Astrocyte (in vitro differentiated cells and primary cell): ENCODE measurements at regions not wholly inside any gene's neighbourhood (a gene's known extent, or its start where the extent isn't known, plus 50 kb on each side); places are given as distances from the start of the nearest gene placed in this dataset.

Experiments used
- DNase-seq: peaks from one replicate; pipeline ENCODE4 v3.0.0-alpha.2; 2010; ENCODE audit warnings: low read depth
- FAIRE-seq: peaks from 2 replicates; lab custom pipeline; 2011; peaks lifted over from hg19 to GRCh38; lab: Jason Lieb, UNC
- H2AFZ ChIP-seq: 2 replicates; pipeline ENCODE4 v1.6.0; 2012; ENCODE audit warnings: low read depth, low read length, inconsistent platforms
- H3K27ac ChIP-seq: 2 replicates; pipeline ENCODE4 v1.5.1; 2011; ENCODE audit warnings: low read depth, low read length, inconsistent platforms
- H3K27me3 ChIP-seq: 2 replicates; pipeline ENCODE4 v1.6.0; 2011; ENCODE audit warnings: low read length, inconsistent platforms; ENCODE audit not compliant: insufficient read depth
- H3K36me3 ChIP-seq: 2 replicates; pipeline ENCODE4 v1.5.1; 2011; ENCODE audit warnings: low read length, inconsistent platforms; ENCODE audit not compliant: insufficient read depth
- H3K4me1 ChIP-seq: 2 replicates; pipeline ENCODE4 v1.5.1; 2011; ENCODE audit warnings: low read length, inconsistent platforms; ENCODE audit not compliant: insufficient read depth
- H3K4me2 ChIP-seq: 2 replicates; pipeline ENCODE4 v1.6.0; 2012; ENCODE audit warnings: low read length, inconsistent platforms
- H3K4me3 ChIP-seq: 2 replicates; pipeline ENCODE4 v1.5.1; 2011; ENCODE audit warnings: low read depth, mild to moderate bottlenecking, low read length, inconsistent platforms; ENCODE audit not compliant: insufficient read depth
- H3K79me2 ChIP-seq: 2 replicates; pipeline ENCODE4 v1.6.0; 2012; ENCODE audit warnings: mild to moderate bottlenecking, low read length, inconsistent platforms; ENCODE audit not compliant: insufficient read depth
- H3K9ac ChIP-seq: 2 replicates; pipeline ENCODE4 v1.6.0; 2012; ENCODE audit warnings: mild to moderate bottlenecking, low read length, inconsistent platforms
- H3K9me3 ChIP-seq: 2 replicates; pipeline ENCODE4 v1.5.1; 2012; ENCODE audit warnings: low read depth, mild to moderate bottlenecking, low read length, inconsistent platforms; ENCODE audit not compliant: insufficient read depth
- H4K20me1 ChIP-seq: 2 replicates; pipeline ENCODE4 v1.6.0; 2012; ENCODE audit warnings: low read length, inconsistent platforms; ENCODE audit not compliant: insufficient read depth
- H3K27ac Mint-ChIP-seq: one replicate; pipeline ENCODE4 v1.8.0; 2021; ENCODE audit warnings: mild to moderate bottlenecking, mixed read lengths; ENCODE audit not compliant: unreplicated experiment
- H3K27me3 Mint-ChIP-seq: one replicate; pipeline ENCODE4 v1.8.0; 2021; ENCODE audit warnings: low read depth, mixed read lengths; ENCODE audit not compliant: unreplicated experiment
- H3K36me3 Mint-ChIP-seq: one replicate; pipeline ENCODE4 v1.8.0; 2021; ENCODE audit warnings: low read depth, mixed read lengths; ENCODE audit not compliant: unreplicated experiment
- H3K4me1 Mint-ChIP-seq: one replicate; pipeline ENCODE4 v1.8.0; 2021; ENCODE audit warnings: low read depth, mixed read lengths; ENCODE audit not compliant: unreplicated experiment
- H3K4me3 Mint-ChIP-seq: one replicate; pipeline ENCODE4 v1.8.0; 2021; ENCODE audit warnings: mild to moderate bottlenecking, moderate library complexity, mixed read lengths; ENCODE audit not compliant: unreplicated experiment
- H3K9me3 Mint-ChIP-seq: one replicate; pipeline ENCODE4 v1.8.0; 2021; ENCODE audit warnings: mild to moderate bottlenecking, mixed read lengths; ENCODE audit not compliant: unreplicated experiment
- EZH2 ChIP-seq: IDR thresholded peaks from 2 replicates; pipeline ENCODE4 v1.6.1; 2012; ENCODE audit warnings: mild to moderate bottlenecking, low read length, inconsistent platforms; ENCODE audit not compliant: insufficient read depth
- TF ChIP-seq, protein P1 (sequence below): IDR thresholded peaks from 2 replicates; pipeline ENCODE4 v1.5.1; 2011; ENCODE audit warnings: low read depth, mild to moderate bottlenecking, inconsistent platforms, low read length, moderate library complexity; ENCODE audit not compliant: insufficient read depth

DNA sequence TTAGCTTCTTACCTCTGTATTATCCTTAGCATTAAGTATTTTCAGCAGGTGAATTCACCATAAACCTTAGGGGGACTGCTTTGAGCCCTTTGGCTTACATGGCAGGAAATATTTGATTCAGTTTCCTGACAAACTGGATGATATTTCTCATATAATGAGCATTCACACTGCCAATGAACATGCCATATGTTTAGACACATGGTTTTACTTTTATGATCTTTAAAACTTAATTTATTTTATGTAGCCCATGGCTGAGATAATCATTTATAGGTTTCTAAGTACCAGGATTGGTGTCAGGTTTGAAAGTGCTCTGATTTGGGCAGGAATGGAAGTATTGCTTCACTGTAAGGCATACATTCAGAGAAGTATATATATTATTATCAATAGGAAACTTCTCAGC is 319.1 kb downstream of the ZPLD1 start:
- no peak overlapping the region for H3K4me2 ChIP-seq
- H3K36me3 ChIP-seq, result no peaks in the 10 kb centered on the region
- H3K4me1 ChIP-seq, result no peaks in the 10 kb centered on the region
- Mint-ChIP-seq H3K4me3 (no peak overlapping the region), H3K36me3 (no peaks in the 10 kb centered on the region), H3K27ac (no peak overlapping the region), H3K27me3 (no peaks in the 10 kb centered on the region), H3K9me3 (no peaks in the 10 kb centered on the region), H3K4me1 (no peaks in the 10 kb centered on the region)
- H3K79me2 ChIP-seq, result no peaks in the 10 kb centered on the region
- no peak for DNase-seq
- H4K20me1 ChIP-seq, result no peaks in the 10 kb centered on the region
- FAIRE-seq, result no peak
- H3K27me3 ChIP-seq, result no peaks in the 10 kb centered on the region
- no peak overlapping the region for H3K9ac ChIP-seq
- no peak overlapping the region for H3K4me3 ChIP-seq
- TF ChIP-seq, protein P1, sequence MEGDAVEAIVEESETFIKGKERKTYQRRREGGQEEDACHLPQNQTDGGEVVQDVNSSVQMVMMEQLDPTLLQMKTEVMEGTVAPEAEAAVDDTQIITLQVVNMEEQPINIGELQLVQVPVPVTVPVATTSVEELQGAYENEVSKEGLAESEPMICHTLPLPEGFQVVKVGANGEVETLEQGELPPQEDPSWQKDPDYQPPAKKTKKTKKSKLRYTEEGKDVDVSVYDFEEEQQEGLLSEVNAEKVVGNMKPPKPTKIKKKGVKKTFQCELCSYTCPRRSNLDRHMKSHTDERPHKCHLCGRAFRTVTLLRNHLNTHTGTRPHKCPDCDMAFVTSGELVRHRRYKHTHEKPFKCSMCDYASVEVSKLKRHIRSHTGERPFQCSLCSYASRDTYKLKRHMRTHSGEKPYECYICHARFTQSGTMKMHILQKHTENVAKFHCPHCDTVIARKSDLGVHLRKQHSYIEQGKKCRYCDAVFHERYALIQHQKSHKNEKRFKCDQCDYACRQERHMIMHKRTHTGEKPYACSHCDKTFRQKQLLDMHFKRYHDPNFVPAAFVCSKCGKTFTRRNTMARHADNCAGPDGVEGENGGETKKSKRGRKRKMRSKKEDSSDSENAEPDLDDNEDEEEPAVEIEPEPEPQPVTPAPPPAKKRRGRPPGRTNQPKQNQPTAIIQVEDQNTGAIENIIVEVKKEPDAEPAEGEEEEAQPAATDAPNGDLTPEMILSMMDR, result no peak
- TF ChIP-seq EZH2, result no peak
- no peak overlapping the region for H3K27ac ChIP-seq
- no peaks in the 10 kb centered on the region for H3K9me3 ChIP-seq
- no peak overlapping the region for H2AFZ ChIP-seq

GRCh38 chr3:102756706-102757105 is 321.9 kb downstream of the ZPLD1 start:
- Mint-ChIP-seq H3K27me3 (no peaks in the 10 kb centered on the region), H3K36me3 (no peaks in the 10 kb centered on the region), H3K4me3 (no peak overlapping the region), H3K4me1 (no peaks in the 10 kb centered on the region), H3K9me3 (no peaks in the 10 kb centered on the region), H3K27ac (no peak overlapping the region)
- H2AFZ ChIP-seq, result no peak overlapping the region
- TF ChIP-seq, protein P1, result no peak
- no peak for TF ChIP-seq EZH2
- H3K4me3 ChIP-seq, result no peak overlapping the region
- H3K36me3 ChIP-seq, result no peaks in the 10 kb centered on the region
- no peaks in the 10 kb centered on the region for H3K79me2 ChIP-seq
- H3K4me2 ChIP-seq, result no peak overlapping the region
- no peaks in the 10 kb centered on the region for H3K4me1 ChIP-seq
- H3K9me3 ChIP-seq, result no peaks in the 10 kb centered on the region
- H4K20me1 ChIP-seq, result no peaks in the 10 kb centered on the region
- no peak overlapping the region for H3K9ac ChIP-seq
- DNase-seq (no peak), FAIRE-seq (no peak)
- H3K27me3 ChIP-seq, result no peaks in the 10 kb centered on the region
- no peak overlapping the region for H3K27ac ChIP-seq

DNA sequence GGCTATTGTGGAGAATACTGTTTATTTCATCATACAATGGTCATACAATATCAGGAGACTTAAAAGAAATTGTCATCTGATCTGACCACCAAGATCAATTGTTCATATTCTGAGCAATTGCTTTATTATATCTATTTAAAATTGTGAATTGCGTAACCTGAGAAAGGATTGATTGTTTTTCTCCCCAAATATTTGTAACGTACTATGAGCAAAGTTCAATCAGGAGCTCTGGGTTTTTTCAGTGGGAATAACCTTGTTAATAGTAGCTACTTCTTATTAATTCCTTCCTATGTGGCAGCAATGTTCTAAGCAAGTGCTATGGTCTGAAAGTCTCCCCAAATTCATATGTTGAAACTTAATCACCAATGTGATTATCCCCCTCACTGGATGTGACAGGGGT is 323.1 kb downstream of the ZPLD1 start:
- TF ChIP-seq EZH2, result no peak
- TF ChIP-seq, protein P1, result no peak
- FAIRE-seq, result no peak
- Histone ChIP-seq H2AFZ (no peak overlapping the region), H3K4me3 (no peak overlapping the region), H3K9ac (no peak overlapping the region), H3K36me3 (no peaks in the 10 kb centered on the region), H3K9me3 (no peaks in the 10 kb centered on the region), H3K4me2 (no peak overlapping the region), H3K79me2 (no peaks in the 10 kb centered on the region), H3K4me1 (no peaks in the 10 kb centered on the region), H4K20me1 (no peaks in the 10 kb centered on the region), H3K27me3 (no peaks in the 10 kb centered on the region), H3K27ac (no peak overlapping the region)
- Mint-ChIP-seq H3K9me3 (no peaks in the 10 kb centered on the region), H3K4me3 (no peak overlapping the region), H3K27ac (no peak overlapping the region), H3K4me1 (no peaks in the 10 kb centered on the region), H3K27me3 (no peaks in the 10 kb centered on the region), H3K36me3 (no peaks in the 10 kb centered on the region)
- no peak for DNase-seq
